ENCODE measurements at regions not wholly inside any gene's neighbourhood (a gene's known extent, or its start where the extent isn't known, plus 50 kb on each side); places are given as distances from the start of the nearest gene placed in this dataset.

DNA sequence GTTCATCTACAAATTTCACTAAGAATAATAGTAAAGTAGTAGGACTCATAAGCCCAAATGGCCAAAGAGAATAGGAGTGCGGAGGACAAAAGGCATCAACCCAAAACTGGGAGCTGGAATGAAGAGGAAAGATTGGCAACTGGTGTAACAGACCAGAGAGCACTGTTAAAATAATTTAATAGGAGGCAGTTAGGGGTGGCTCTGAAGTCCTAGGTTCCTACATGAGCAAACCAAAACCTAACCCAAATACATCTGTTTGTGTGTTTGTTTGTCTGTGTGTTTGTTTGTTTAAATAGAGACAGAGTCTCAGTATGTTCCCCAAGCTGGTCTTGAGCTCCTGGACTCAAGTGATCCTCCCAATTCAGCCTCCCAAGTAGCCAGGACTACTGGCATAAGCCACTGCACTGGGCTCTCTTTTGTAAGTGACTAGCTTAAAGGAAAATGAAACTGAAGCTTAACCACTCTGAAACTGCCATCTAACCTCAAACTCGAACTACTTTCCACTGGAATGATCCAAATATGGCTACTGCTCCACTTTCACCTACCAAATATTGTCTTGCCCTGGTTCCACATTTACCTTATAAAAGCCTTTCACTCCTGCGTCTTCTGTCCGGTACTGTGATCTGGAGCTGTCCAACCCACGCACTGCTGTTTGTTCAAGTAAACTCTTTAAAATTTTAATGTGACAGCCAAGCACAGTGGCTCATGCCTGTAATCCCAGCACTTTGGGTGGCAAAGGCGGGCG lies 94.9 kb downstream of the AKR1D1 start:
- TF ChIP-seq, protein P1, sequence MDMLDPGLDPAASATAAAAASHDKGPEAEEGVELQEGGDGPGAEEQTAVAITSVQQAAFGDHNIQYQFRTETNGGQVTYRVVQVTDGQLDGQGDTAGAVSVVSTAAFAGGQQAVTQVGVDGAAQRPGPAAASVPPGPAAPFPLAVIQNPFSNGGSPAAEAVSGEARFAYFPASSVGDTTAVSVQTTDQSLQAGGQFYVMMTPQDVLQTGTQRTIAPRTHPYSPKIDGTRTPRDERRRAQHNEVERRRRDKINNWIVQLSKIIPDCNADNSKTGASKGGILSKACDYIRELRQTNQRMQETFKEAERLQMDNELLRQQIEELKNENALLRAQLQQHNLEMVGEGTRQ (IDR thresholded peaks at IDR 0.05; ENCODE audit: borderline replicate concordance, low read depth, low read length) = no peak
- TF ChIP-seq, protein P2, sequence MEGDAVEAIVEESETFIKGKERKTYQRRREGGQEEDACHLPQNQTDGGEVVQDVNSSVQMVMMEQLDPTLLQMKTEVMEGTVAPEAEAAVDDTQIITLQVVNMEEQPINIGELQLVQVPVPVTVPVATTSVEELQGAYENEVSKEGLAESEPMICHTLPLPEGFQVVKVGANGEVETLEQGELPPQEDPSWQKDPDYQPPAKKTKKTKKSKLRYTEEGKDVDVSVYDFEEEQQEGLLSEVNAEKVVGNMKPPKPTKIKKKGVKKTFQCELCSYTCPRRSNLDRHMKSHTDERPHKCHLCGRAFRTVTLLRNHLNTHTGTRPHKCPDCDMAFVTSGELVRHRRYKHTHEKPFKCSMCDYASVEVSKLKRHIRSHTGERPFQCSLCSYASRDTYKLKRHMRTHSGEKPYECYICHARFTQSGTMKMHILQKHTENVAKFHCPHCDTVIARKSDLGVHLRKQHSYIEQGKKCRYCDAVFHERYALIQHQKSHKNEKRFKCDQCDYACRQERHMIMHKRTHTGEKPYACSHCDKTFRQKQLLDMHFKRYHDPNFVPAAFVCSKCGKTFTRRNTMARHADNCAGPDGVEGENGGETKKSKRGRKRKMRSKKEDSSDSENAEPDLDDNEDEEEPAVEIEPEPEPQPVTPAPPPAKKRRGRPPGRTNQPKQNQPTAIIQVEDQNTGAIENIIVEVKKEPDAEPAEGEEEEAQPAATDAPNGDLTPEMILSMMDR (IDR thresholded peaks at IDR 0.05) = no peak
- no peak for TF ChIP-seq FOXJ3 (CRISPR knock-in tag; IDR thresholded peaks at IDR 0.05)
- TF ChIP-seq SIN3A (IDR thresholded peaks at IDR 0.05; ENCODE audit: borderline replicate concordance, low read depth, low read length) = no peak
- no peak for TF ChIP-seq JUND (IDR thresholded peaks at IDR 0.05)
- TF ChIP-seq, protein P3, sequence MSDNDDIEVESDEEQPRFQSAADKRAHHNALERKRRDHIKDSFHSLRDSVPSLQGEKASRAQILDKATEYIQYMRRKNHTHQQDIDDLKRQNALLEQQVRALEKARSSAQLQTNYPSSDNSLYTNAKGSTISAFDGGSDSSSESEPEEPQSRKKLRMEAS (IDR thresholded peaks at IDR 0.05; ENCODE audit: low read depth) = no peak
- no peak for TF ChIP-seq POLR2AphosphoS5 (IDR thresholded peaks at IDR 0.05; ENCODE audit: low read depth, low read length)
- TF ChIP-seq MEF2A (IDR thresholded peaks at IDR 0.05; ENCODE audit: borderline replicate concordance, low read depth) = no peak
- no peak for TF ChIP-seq GABPA (IDR thresholded peaks at IDR 0.05; ENCODE audit: low read depth)
- no peak for TF ChIP-seq MXI1 (IDR thresholded peaks at IDR 0.05; ENCODE audit: low read depth, low read length)
- no peak for TF ChIP-seq RAD21 (IDR thresholded peaks at IDR 0.05; ENCODE audit: low read length)
- no peak for TF ChIP-seq TAF1 (IDR thresholded peaks at IDR 0.05; ENCODE audit: borderline replicate concordance, low read depth, low read length)
- TF ChIP-seq RFX5 (IDR thresholded peaks at IDR 0.05; ENCODE audit: low read length) = no peak
- no peak for TF ChIP-seq TEAD4 (IDR thresholded peaks at IDR 0.05; ENCODE audit: borderline replicate concordance, insufficient read depth)

All from SK-N-SH (cell line).